Endodermal cell (in vitro differentiated cells): ENCODE measurements at regions not wholly inside any gene's neighbourhood (a gene's known extent, or its start where the extent isn't known, plus 50 kb on each side); places are given as distances from the start of the nearest gene placed in this dataset.

Experiments used
- DNase-seq: peaks from one replicate; pipeline ENCODE4 v3.0.0-alpha.2; 2017
- H3K27ac ChIP-seq: 2 replicates; pipeline ENCODE4 v1.5.1; 2013; ENCODE audit warnings: mild to moderate bottlenecking, low read depth, low read length, moderate library complexity
- H3K27me3 ChIP-seq: 2 replicates; pipeline ENCODE4 v1.6.1; 2013; ENCODE audit warnings: mild to moderate bottlenecking, low read length, moderate library complexity; ENCODE audit not compliant: insufficient read depth, control insufficient read depth, poor library complexity, severe bottlenecking
- H3K36me3 ChIP-seq: 2 replicates; pipeline ENCODE4 v1.7.0; 2013; ENCODE audit warnings: mild to moderate bottlenecking, low read length, moderate library complexity; ENCODE audit not compliant: control insufficient read depth, insufficient read depth
- H3K4me1 ChIP-seq: one replicate; pipeline ENCODE4 v1.7.0; 2013; ENCODE audit warnings: low read length; ENCODE audit not compliant: control insufficient read depth, insufficient read depth
- H3K4me3 ChIP-seq: 2 replicates; pipeline ENCODE4 v1.5.1; 2013; ENCODE audit warnings: mild to moderate bottlenecking, low read length, moderate library complexity
- H3K9ac ChIP-seq: 2 replicates; pipeline ENCODE4 v1.6.1; 2013; ENCODE audit warnings: mild to moderate bottlenecking, low read length, moderate library complexity; ENCODE audit not compliant: poor library complexity, severe bottlenecking; ENCODE audit errors: extremely low read depth
- H3K9me3 ChIP-seq: 2 replicates; pipeline ENCODE4 v1.6.1; 2013; ENCODE audit warnings: mild to moderate bottlenecking, low read length, moderate library complexity; ENCODE audit not compliant: control insufficient read depth
- H3K27ac Mint-ChIP-seq: 2 replicates; pipeline ENCODE4 v1.8.0; 2020; ENCODE audit warnings: mixed read lengths
- H3K27me3 Mint-ChIP-seq: 2 replicates; pipeline ENCODE4 v1.8.0; 2021; ENCODE audit warnings: mild to moderate bottlenecking, mixed read lengths; ENCODE audit not compliant: insufficient read depth
- H3K36me3 Mint-ChIP-seq: 2 replicates; pipeline ENCODE4 v1.8.0; 2020; ENCODE audit warnings: low read depth, mixed read lengths
- H3K4me1 Mint-ChIP-seq: 2 replicates; pipeline ENCODE4 v1.8.0; 2020; ENCODE audit warnings: mixed read lengths
- H3K4me3 Mint-ChIP-seq: 2 replicates; pipeline ENCODE4 v1.8.0; 2020; ENCODE audit warnings: mild to moderate bottlenecking, moderate library complexity, mixed read lengths
- H3K9me3 Mint-ChIP-seq: 2 replicates; pipeline ENCODE4 v1.8.0; 2020; ENCODE audit warnings: mild to moderate bottlenecking, mixed read lengths
- CTCF ChIP-seq: fragments of 200-600 bp; sonication (generic); conservative IDR thresholded peaks from 2 replicates; pipeline ENCODE4 v1.5.0; 2021; ENCODE audit warnings: antibody characterized with exemption, mild to moderate bottlenecking
- WGBS, 2 experiments: methylation state at CpG; one replicate each; pipeline versions ENCODE4 v1.1.5 to v1.1.7; 2013; ENCODE audit warnings: missing lambda C conversion rate in 2 of 2, mixed read lengths in 1 of 2; ENCODE audit not compliant: insufficient coverage in 1 of 2, insufficient read length in 1 of 2; 5-methylcytosine and 5-hydroxymethylcytosine counted together

DNA sequence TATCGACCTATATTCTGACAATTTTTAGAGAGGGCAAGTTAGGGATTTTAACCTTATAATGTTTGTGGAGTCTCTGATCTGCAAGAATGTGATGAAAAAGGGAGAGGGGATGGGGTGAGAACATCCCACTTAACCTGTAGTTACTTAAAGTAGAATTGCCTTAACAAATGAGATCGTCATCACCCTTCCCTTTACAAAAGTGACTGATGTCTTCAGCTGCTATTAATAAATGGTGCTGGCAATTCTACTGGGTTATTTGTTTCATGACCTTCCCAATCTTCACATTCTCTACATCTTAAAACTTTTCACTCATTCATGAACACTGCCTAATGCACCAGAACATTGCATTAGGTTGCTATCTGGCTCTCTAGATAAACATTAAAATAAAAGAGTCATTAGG, 873.4 kb upstream of the LCORL start:
- no peak for DNase-seq
- Mint-ChIP-seq H3K27me3 (no peaks in the 10 kb centered on the region), H3K27ac (no peak overlapping the region), H3K4me3 (no peak overlapping the region), H3K9me3 (no peaks in the 10 kb centered on the region), H3K4me1 (no peaks in the 10 kb centered on the region), H3K36me3 (no peaks in the 10 kb centered on the region)
- Histone ChIP-seq H3K9me3 (no peaks in the 10 kb centered on the region), H3K36me3 (no peaks in the 10 kb centered on the region), H3K9ac (no peak overlapping the region), H3K4me1 (no peaks in the 10 kb centered on the region), H3K4me3 (no peak overlapping the region), H3K27ac (no peak overlapping the region), H3K27me3 (no peaks in the 10 kb centered on the region)
- no peak for TF ChIP-seq CTCF
- 83% methylated on average over 2 of the region's 2 CpGs; no CpG with 5 or more reads in 1 of the 2 experiments for WGBS, 2 experiments

DNA sequence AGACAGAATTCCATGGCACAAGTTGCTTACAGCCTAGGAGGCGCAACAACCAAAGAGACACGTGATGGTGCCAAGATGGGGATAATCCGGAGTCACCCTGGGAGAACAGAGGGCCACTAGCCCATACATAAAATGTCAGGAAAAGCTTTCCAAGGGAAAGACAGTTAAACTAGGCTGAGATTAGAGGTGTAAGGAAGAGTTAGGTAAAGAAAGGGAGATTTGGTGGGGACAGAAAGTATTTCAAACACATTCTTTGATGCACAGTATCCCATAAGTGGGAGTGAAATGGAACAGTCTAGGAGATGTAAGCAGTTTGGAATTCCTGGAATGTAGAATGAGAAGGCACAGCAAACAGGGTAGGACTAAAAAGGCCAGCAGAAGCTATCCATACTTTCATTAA, 860.9 kb upstream of the LCORL start:
- no peaks in the 10 kb centered on the region for H3K36me3 Mint-ChIP-seq
- Histone ChIP-seq H3K9me3 (no peaks in the 10 kb centered on the region), H3K27ac (no peak overlapping the region), H3K4me1 (no peaks in the 10 kb centered on the region), H3K9ac (no peak overlapping the region), H3K4me3 (no peak overlapping the region), H3K36me3 (no peaks in the 10 kb centered on the region), H3K27me3 (no peaks in the 10 kb centered on the region)
- H3K4me1 Mint-ChIP-seq: peaks cover 5% of the 10 kb centered on the region
- H3K27me3 Mint-ChIP-seq: no peaks in the 10 kb centered on the region
- 93 to 96% methylated on average over 3 of the region's 3 CpGs for WGBS, 2 experiments
- H3K27ac Mint-ChIP-seq: peak overlapping the region; percentile 40
- H3K9me3 Mint-ChIP-seq: no peaks in the 10 kb centered on the region
- DNase-seq: no peak
- no peak overlapping the region for H3K4me3 Mint-ChIP-seq
- no peak for TF ChIP-seq CTCF

DNA sequence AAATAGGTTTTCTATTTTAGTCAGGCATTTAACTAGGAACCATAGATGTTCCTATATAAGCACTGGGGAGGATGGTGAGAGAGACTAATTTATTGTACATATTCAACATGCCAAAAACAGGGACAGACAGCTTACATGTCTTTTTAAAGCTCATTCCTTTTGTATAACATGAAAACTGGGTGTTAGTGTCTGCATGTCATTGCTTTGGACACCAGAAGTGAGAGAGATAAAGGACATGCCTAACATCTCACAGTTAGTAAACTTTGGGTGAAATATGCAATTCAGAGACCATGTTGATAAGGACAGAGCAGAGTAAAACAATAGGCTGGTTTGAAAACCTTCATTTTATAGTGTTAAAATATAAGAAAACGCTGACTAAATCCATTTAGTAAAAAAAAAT, 860.0 kb upstream of the LCORL start:
- Mint-ChIP-seq H3K36me3 (no peaks in the 10 kb centered on the region), H3K27me3 (no peaks in the 10 kb centered on the region), H3K4me3 (no peak overlapping the region), H3K27ac (no peak overlapping the region), H3K9me3 (peaks cover 2% of the 10 kb centered on the region), H3K4me1 (peaks cover 5% of the 10 kb centered on the region)
- TF ChIP-seq CTCF: no peak
- Histone ChIP-seq H3K27ac (no peak overlapping the region), H3K4me1 (no peaks in the 10 kb centered on the region), H3K9me3 (no peaks in the 10 kb centered on the region), H3K27me3 (no peaks in the 10 kb centered on the region), H3K9ac (no peak overlapping the region), H3K4me3 (no peak overlapping the region), H3K36me3 (no peaks in the 10 kb centered on the region)
- DNase-seq: no peak
- WGBS, 2 experiments: 92% methylated on average over 1 of the region's 1 CpG; no CpG with 5 or more reads in 1 of the 2 experiments
